DOHH2 (cell line): ENCODE measurements at regions not wholly inside any gene's neighbourhood (a gene's known extent, or its start where the extent isn't known, plus 50 kb on each side); places are given as distances from the start of the nearest gene placed in this dataset.

Experiments
- CTCF ChIP-seq: fragments of 200-600 bp; sonication (generic); IDR thresholded peaks from one replicate; pipeline ENCODE4 v1.5.1; 2014; ENCODE audit warnings: antibody characterized with exemption, mild to moderate bottlenecking, low read depth, low read length; ENCODE audit not compliant: poor library complexity, severe bottlenecking
- EZH2phosphoT487 ChIP-seq: fragments of 200-600 bp; sonication (generic); IDR thresholded peaks from 2 replicates; pipeline ENCODE4 v1.6.1; 2017; ENCODE audit warnings: borderline replicate concordance, mild to moderate bottlenecking, antibody characterized with exemption, low read length, moderate library complexity, mixed read lengths

DNA sequence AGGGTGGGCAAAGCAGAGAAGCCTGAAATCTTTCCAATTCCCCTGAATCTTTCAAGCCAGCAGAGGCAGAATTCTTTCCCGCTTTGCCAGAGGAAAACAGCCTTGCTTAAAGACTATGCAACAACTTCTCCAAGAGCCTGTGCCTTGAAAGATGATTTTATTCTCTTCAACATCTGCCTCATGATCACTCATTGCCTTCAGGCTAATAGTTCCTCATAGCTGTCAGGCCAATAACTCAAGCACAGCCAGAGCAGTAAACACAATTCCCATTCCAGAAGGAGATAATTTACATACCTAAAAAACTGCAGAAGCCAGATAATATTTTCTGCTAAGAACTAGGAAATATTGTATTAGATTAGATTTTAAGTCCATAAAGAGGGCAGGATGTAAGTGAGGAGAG is 92.3 kb upstream of the PUM3 start:
- TF ChIP-seq EZH2phosphoT487 (no peak), CTCF (no peak)
